GM23338 (cell line): ENCODE measurements at regions not wholly inside any gene's neighbourhood (a gene's known extent, or its start where the extent isn't known, plus 50 kb on each side); places are given as distances from the start of the nearest gene placed in this dataset.

Source experiments
- ATAC-seq: fragments of 200-7000 bp; cut with Tn5 transposase; 3 replicates; pipeline ENCODE4 v1.9.1; 2020
- DNase-seq: peaks from one replicate; pipeline ENCODE4 v3.0.0-alpha.2; 2015; ENCODE audit warnings: low spot score
- H2AFZ ChIP-seq: fragments of 200-600 bp; sonication (generic); 2 replicates; pipeline ENCODE4 v1.8.0; 2016; ENCODE audit warnings: antibody characterized with exemption, mild to moderate bottlenecking, moderate library complexity
- H3F3A ChIP-seq: fragments of 200-600 bp; sonication (generic); replicated peaks from 2 replicates; pipeline ENCODE4 v1.8.0; 2017; ENCODE audit warnings: antibody characterized with exemption, mixed run types, low read depth
- H3K27ac ChIP-seq: fragments of 200-600 bp; sonication (generic); 2 replicates; pipeline ENCODE4 v1.6.1; 2016; ENCODE audit warnings: low read depth
- H3K27me3 ChIP-seq: fragments of 200-600 bp; sonication (generic); 2 replicates; pipeline ENCODE4 v1.8.0; 2016; ENCODE audit warnings: mild to moderate bottlenecking, mixed run types, moderate library complexity; ENCODE audit not compliant: insufficient read depth
- H3K36me3 ChIP-seq: fragments of 200-600 bp; sonication (generic); 2 replicates; pipeline ENCODE4 v1.8.0; 2016; ENCODE audit warnings: mild to moderate bottlenecking; ENCODE audit not compliant: insufficient read depth
- H3K4me1 ChIP-seq: fragments of 200-600 bp; sonication (generic); 2 replicates; pipeline ENCODE4 v1.8.0; 2016; ENCODE audit warnings: mild to moderate bottlenecking, moderate library complexity; ENCODE audit not compliant: insufficient read depth
- H3K4me2 ChIP-seq: fragments of 200-600 bp; sonication (generic); 2 replicates; pipeline ENCODE4 v1.7.1; 2017; ENCODE audit warnings: mixed run types
- H3K4me3 ChIP-seq: fragments of 200-600 bp; sonication (generic); 2 replicates; pipeline ENCODE4 v1.6.1; 2016; ENCODE audit warnings: mixed run types
- H3K79me2 ChIP-seq: fragments of 200-600 bp; sonication (generic); replicated peaks from 2 replicates; pipeline ENCODE4 v1.8.0; 2017; ENCODE audit warnings: mild to moderate bottlenecking; ENCODE audit not compliant: insufficient read depth
- H3K9me2 ChIP-seq: fragments of 200-600 bp; sonication (generic); 2 replicates; pipeline ENCODE4 v1.8.0; 2017; ENCODE audit not compliant: insufficient read depth
- H4K20me1 ChIP-seq: fragments of 200-600 bp; sonication (generic); replicated peaks from 2 replicates; pipeline ENCODE4 v1.8.0; 2017; ENCODE audit warnings: mild to moderate bottlenecking; ENCODE audit not compliant: insufficient read depth
- H3K27ac Mint-ChIP-seq: 2 replicates; pipeline ENCODE4 v1.8.0; 2020; ENCODE audit warnings: inconsistent platforms, mild to moderate bottlenecking, moderate library complexity, mixed read lengths
- H3K27me3 Mint-ChIP-seq: 3 replicates; pipeline ENCODE4 v1.8.0; 2022; ENCODE audit warnings: low read depth, mild to moderate bottlenecking, moderate library complexity, mixed read lengths, inconsistent platforms; ENCODE audit not compliant: insufficient read depth, poor library complexity
- H3K36me3 Mint-ChIP-seq: 3 replicates; pipeline ENCODE4 v1.8.0; 2021; ENCODE audit warnings: low read depth, mild to moderate bottlenecking, inconsistent platforms, moderate library complexity, mixed read lengths
- H3K4me1 Mint-ChIP-seq: 3 replicates; pipeline ENCODE4 v1.8.0; 2020; ENCODE audit warnings: mild to moderate bottlenecking, inconsistent platforms, mixed read lengths
- H3K4me3 Mint-ChIP-seq: 3 replicates; pipeline ENCODE4 v1.8.0; 2021; ENCODE audit warnings: moderate library complexity, mild to moderate bottlenecking, inconsistent platforms, mixed read lengths
- H3K9me3 Mint-ChIP-seq: 3 replicates; pipeline ENCODE4 v1.8.0; 2020; ENCODE audit warnings: moderate library complexity, mild to moderate bottlenecking, inconsistent platforms, mixed read lengths
- CREB1 ChIP-seq: fragments of 250-450 bp; sonication (Bioruptor Pico); IDR thresholded peaks from 2 replicates; pipeline ENCODE4 v1.5.0; 2020; ENCODE audit warnings: low read depth, mild to moderate bottlenecking, moderate library complexity
- CTCF ChIP-seq, 2 experiments: fragments of 200-600 bp in 1 of 2; sonication (generic) in 1 of 2; conservative IDR thresholded peaks; 2 replicates each; pipeline versions ENCODE4 v1.5.1 to v1.6.1; 2016 to 2017; ENCODE audit warnings: antibody characterized with exemption in 2 of 2, low read depth in 2 of 2, mild to moderate bottlenecking in 2 of 2, moderate library complexity in 1 of 2
- ETS1 ChIP-seq: IDR thresholded peaks from 2 replicates; pipeline ENCODE4 v1.6.1; 2016; ENCODE audit warnings: antibody characterized with exemption
- EZH2 ChIP-seq: fragments of 200-600 bp; sonication (generic); IDR thresholded peaks from one replicate; pipeline ENCODE4 v1.8.0; 2017; ENCODE audit warnings: antibody characterized with exemption, mild to moderate bottlenecking, low read depth; ENCODE audit not compliant: unreplicated experiment
- EZH2phosphoT487 ChIP-seq: fragments of 200-600 bp; sonication (generic); IDR thresholded peaks from one replicate; pipeline ENCODE4 v1.8.1; 2018; ENCODE audit warnings: antibody characterized with exemption; ENCODE audit not compliant: unreplicated experiment
- JUNB ChIP-seq: IDR thresholded peaks from one replicate; pipeline ENCODE4 v1.6.1; 2016; ENCODE audit warnings: antibody characterized with exemption; ENCODE audit not compliant: unreplicated experiment
- NANOG ChIP-seq: IDR thresholded peaks from 2 replicates; pipeline ENCODE4 v1.6.1; 2016; ENCODE audit warnings: antibody characterized with exemption, borderline replicate concordance
- POLR2AphosphoS5 ChIP-seq: IDR thresholded peaks from 2 replicates; pipeline ENCODE4 v1.6.1; 2016; ENCODE audit warnings: antibody characterized with exemption, low read depth
- STAT1 ChIP-seq: IDR thresholded peaks from one replicate; pipeline ENCODE4 v1.6.1; 2016; ENCODE audit warnings: antibody characterized with exemption; ENCODE audit not compliant: unreplicated experiment
- ZNF114 ChIP-seq: fragments of 250-450 bp; sonication (Bioruptor Pico); IDR thresholded peaks from 2 replicates; pipeline ENCODE4 v1.5.0; 2020; ENCODE audit warnings: mild to moderate bottlenecking, moderate library complexity
- ZNF331 ChIP-seq: fragments of 250-450 bp; sonication (Bioruptor Pico); IDR thresholded peaks from 2 replicates; pipeline ENCODE4 v1.5.0; 2020; ENCODE audit warnings: low read depth, mild to moderate bottlenecking, moderate library complexity
- TF ChIP-seq, protein P1 (sequence below): IDR thresholded peaks from one replicate; pipeline ENCODE4 v1.6.1; 2018; ENCODE audit warnings: antibody characterized with exemption; ENCODE audit not compliant: unreplicated experiment
- TF ChIP-seq, protein P2 (sequence below): fragments of 250-450 bp; sonication (Bioruptor Pico); IDR thresholded peaks from 2 replicates; pipeline ENCODE4 v1.5.0; 2020; ENCODE audit warnings: mild to moderate bottlenecking, moderate library complexity

GRCh38 chr5:167837127-167837526, 454.3 kb upstream of the WWC1 start:
- Histone ChIP-seq H2AFZ (no peak overlapping the region), H3K9me2 (no peaks in the 10 kb centered on the region; the same call in 1 of the 2 replicates), H3K27ac (no peak overlapping the region), H3F3A (no peaks in the 10 kb centered on the region), H3K4me2 (no peak overlapping the region), H3K27me3 (no peaks in the 10 kb centered on the region), H3K4me3 (no peak overlapping the region), H3K4me1 (peaks cover 21% of the 10 kb centered on the region), H3K36me3 (no peaks in the 10 kb centered on the region), H3K79me2 (no peaks in the 10 kb centered on the region), H4K20me1 (no peaks in the 10 kb centered on the region)
- H3K27me3 Mint-ChIP-seq, result no peaks in the 10 kb centered on the region
- ATAC-seq (no peak), DNase-seq (no peak)
- H3K4me1 Mint-ChIP-seq, result peaks cover 26% of the 10 kb centered on the region
- no peak overlapping the region for H3K4me3 Mint-ChIP-seq
- no peaks in the 10 kb centered on the region for H3K9me3 Mint-ChIP-seq
- H3K36me3 Mint-ChIP-seq, result no peaks in the 10 kb centered on the region
- no peak overlapping the region for H3K27ac Mint-ChIP-seq
- no peak for TF ChIP-seq EZH2phosphoT487
- TF ChIP-seq EZH2, result no peak
- TF ChIP-seq CREB1 (CRISPR knock-in tag), result no peak
- TF ChIP-seq, protein P1, sequence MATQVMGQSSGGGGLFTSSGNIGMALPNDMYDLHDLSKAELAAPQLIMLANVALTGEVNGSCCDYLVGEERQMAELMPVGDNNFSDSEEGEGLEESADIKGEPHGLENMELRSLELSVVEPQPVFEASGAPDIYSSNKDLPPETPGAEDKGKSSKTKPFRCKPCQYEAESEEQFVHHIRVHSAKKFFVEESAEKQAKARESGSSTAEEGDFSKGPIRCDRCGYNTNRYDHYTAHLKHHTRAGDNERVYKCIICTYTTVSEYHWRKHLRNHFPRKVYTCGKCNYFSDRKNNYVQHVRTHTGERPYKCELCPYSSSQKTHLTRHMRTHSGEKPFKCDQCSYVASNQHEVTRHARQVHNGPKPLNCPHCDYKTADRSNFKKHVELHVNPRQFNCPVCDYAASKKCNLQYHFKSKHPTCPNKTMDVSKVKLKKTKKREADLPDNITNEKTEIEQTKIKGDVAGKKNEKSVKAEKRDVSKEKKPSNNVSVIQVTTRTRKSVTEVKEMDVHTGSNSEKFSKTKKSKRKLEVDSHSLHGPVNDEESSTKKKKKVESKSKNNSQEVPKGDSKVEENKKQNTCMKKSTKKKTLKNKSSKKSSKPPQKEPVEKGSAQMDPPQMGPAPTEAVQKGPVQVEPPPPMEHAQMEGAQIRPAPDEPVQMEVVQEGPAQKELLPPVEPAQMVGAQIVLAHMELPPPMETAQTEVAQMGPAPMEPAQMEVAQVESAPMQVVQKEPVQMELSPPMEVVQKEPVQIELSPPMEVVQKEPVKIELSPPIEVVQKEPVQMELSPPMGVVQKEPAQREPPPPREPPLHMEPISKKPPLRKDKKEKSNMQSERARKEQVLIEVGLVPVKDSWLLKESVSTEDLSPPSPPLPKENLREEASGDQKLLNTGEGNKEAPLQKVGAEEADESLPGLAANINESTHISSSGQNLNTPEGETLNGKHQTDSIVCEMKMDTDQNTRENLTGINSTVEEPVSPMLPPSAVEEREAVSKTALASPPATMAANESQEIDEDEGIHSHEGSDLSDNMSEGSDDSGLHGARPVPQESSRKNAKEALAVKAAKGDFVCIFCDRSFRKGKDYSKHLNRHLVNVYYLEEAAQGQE, result no peak
- no peak for TF ChIP-seq ZNF114 (CRISPR knock-in tag)
- TF ChIP-seq JUNB, result no peak
- no peak for TF ChIP-seq STAT1
- no peak for TF ChIP-seq ETS1
- no peak for TF ChIP-seq NANOG
- TF ChIP-seq POLR2AphosphoS5, result no peak
- no peak for TF ChIP-seq ZNF331
- TF ChIP-seq, protein P2, sequence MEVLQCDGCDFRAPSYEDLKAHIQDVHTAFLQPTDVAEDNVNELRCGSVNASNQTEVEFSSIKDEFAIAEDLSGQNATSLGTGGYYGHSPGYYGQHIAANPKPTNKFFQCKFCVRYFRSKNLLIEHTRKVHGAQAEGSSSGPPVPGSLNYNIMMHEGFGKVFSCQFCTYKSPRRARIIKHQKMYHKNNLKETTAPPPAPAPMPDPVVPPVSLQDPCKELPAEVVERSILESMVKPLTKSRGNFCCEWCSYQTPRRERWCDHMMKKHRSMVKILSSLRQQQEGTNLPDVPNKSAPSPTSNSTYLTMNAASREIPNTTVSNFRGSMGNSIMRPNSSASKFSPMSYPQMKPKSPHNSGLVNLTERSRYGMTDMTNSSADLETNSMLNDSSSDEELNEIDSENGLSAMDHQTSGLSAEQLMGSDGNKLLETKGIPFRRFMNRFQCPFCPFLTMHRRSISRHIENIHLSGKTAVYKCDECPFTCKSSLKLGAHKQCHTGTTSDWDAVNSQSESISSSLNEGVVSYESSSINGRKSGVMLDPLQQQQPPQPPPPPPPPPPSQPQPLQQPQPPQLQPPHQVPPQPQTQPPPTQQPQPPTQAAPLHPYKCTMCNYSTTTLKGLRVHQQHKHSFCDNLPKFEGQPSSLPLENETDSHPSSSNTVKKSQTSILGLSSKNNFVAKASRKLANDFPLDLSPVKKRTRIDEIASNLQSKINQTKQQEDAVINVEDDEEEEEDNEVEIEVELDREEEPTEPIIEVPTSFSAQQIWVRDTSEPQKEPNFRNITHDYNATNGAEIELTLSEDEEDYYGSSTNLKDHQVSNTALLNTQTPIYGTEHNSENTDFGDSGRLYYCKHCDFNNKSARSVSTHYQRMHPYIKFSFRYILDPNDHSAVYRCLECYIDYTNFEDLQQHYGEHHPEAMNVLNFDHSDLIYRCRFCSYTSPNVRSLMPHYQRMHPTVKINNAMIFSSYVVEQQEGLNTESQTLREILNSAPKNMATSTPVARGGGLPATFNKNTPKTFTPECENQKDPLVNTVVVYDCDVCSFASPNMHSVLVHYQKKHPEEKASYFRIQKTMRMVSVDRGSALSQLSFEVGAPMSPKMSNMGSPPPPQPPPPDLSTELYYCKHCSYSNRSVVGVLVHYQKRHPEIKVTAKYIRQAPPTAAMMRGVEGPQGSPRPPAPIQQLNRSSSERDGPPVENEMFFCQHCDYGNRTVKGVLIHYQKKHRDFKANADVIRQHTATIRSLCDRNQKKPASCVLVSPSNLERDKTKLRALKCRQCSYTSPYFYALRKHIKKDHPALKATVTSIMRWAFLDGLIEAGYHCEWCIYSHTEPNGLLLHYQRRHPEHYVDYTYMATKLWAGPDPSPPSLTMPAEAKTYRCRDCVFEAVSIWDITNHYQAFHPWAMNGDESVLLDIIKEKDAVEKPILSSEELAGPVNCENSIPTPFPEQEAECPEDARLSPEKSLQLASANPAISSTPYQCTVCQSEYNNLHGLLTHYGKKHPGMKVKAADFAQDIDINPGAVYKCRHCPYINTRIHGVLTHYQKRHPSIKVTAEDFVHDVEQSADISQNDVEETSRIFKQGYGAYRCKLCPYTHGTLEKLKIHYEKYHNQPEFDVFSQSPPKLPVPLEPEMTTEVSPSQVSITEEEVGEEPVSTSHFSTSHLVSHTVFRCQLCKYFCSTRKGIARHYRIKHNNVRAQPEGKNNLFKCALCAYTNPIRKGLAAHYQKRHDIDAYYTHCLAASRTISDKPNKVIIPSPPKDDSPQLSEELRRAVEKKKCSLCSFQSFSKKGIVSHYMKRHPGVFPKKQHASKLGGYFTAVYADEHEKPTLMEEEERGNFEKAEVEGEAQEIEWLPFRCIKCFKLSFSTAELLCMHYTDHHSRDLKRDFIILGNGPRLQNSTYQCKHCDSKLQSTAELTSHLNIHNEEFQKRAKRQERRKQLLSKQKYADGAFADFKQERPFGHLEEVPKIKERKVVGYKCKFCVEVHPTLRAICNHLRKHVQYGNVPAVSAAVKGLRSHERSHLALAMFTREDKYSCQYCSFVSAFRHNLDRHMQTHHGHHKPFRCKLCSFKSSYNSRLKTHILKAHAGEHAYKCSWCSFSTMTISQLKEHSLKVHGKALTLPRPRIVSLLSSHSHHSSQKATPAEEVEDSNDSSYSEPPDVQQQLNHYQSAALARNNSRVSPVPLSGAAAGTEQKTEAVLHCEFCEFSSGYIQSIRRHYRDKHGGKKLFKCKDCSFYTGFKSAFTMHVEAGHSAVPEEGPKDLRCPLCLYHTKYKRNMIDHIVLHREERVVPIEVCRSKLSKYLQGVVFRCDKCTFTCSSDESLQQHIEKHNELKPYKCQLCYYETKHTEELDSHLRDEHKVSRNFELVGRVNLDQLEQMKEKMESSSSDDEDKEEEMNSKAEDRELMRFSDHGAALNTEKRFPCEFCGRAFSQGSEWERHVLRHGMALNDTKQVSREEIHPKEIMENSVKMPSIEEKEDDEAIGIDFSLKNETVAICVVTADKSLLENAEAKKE (CRISPR knock-in tag), result no peak
- no peak for TF ChIP-seq CTCF (conservative IDR thresholded peaks at IDR 0.05; ENCODE audit: low read depth in 2 of 2)
